Prostate gland (tissue), 2 donors: ENCODE measurements at regions not wholly inside any gene's neighbourhood (a gene's known extent, or its start where the extent isn't known, plus 50 kb on each side); places are given as distances from the start of the nearest gene placed in this dataset.

Experiments used
- POLR2A ChIP-seq: fragments of 450-650 bp; IDR thresholded peaks from one replicate; pipeline ENCODE4 v1.6.1; 2016; ENCODE audit warnings: antibody characterized with exemption, mild to moderate bottlenecking
- POLR2AphosphoS5 ChIP-seq: sonication (generic); formaldehyde crosslinking; IDR thresholded peaks from one replicate; pipeline ENCODE4 v1.6.1; 2017; ENCODE audit warnings: antibody characterized with exemption
- TF ChIP-seq, protein P1 (sequence below), 4 experiments: fragments of 200-600 bp in 2 of 4; fragments of 450-650 bp in 2 of 4; sonication (generic) in 2 of 4; IDR thresholded peaks; 1 replicate in 3 of 4; 2 replicates in 1 of 4; pipeline ENCODE4 v1.5.1; 2016 to 2019; ENCODE audit warnings: antibody characterized with exemption in 4 of 4, mild to moderate bottlenecking in 2 of 4, moderate library complexity in 2 of 4

DNA sequence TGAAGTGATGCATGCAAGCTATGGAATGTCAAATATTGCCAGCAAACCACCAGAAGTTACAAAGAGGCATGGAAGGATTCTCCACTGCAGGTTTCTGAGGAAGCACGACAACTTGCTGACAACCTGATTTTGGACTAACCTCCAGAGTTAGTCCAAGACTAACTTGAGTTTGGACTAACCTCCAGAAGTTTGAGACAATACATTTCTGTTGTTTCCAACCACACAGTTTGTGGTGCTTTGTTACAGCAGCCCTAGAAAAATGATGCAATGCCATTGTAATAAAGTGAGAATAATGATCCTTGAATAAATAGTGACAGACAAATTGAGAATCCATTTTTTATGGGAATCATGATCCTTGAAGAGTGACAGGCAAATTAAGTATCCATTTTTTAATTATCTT is 169.9 kb upstream of the HDDC2 start:
- TF ChIP-seq, protein P1, sequence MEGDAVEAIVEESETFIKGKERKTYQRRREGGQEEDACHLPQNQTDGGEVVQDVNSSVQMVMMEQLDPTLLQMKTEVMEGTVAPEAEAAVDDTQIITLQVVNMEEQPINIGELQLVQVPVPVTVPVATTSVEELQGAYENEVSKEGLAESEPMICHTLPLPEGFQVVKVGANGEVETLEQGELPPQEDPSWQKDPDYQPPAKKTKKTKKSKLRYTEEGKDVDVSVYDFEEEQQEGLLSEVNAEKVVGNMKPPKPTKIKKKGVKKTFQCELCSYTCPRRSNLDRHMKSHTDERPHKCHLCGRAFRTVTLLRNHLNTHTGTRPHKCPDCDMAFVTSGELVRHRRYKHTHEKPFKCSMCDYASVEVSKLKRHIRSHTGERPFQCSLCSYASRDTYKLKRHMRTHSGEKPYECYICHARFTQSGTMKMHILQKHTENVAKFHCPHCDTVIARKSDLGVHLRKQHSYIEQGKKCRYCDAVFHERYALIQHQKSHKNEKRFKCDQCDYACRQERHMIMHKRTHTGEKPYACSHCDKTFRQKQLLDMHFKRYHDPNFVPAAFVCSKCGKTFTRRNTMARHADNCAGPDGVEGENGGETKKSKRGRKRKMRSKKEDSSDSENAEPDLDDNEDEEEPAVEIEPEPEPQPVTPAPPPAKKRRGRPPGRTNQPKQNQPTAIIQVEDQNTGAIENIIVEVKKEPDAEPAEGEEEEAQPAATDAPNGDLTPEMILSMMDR (IDR thresholded peaks at IDR 0.05) = no peak
- TF ChIP-seq POLR2A (no peak), POLR2AphosphoS5 (no peak)
